ENCODE measurements at regions not wholly inside any gene's neighbourhood (a gene's known extent, or its start where the extent isn't known, plus 50 kb on each side); places are given as distances from the start of the nearest gene placed in this dataset.
"Not testable (repeated sequence)": the region's sequence is repeated elsewhere in the genome, so short reads cannot be mapped to it uniquely, and the experiment has no call there.

- not testable (repeated sequence) for DNase-seq
Measured at GRCh38 chr6:71007298-71007697, 50.4 kb upstream of the B3GAT2 start.

- DNase-seq = no peak
Measured at GRCh38 chr6:71011871-71012371, 55.1 kb upstream of the B3GAT2 start.

GRCh38 chr6:71012866-71013469 lies 56.1 kb upstream of the B3GAT2 start:
- peak; percentile 52 for DNase-seq

GRCh38 chr6:71015392-71015791 lies 58.5 kb upstream of the B3GAT2 start:
- no peak for DNase-seq

GRCh38 chr6:71028236-71028876 lies 71.5 kb upstream of the B3GAT2 start:
- DNase-seq = no peak

GRCh38 chr6:71028877-71029252 lies 72.0 kb upstream of the B3GAT2 start:
- DNase-seq = no peak

GRCh38 chr6:71029555-71029954 lies 72.7 kb upstream of the B3GAT2 start:
- DNase-seq = no peak

GRCh38 chr6:71031912-71032311 lies 75.1 kb upstream of the B3GAT2 start:
- no peak for DNase-seq

- DNase-seq = no peak
Measured at GRCh38 chr6:71033171-71033570, 76.3 kb upstream of the B3GAT2 start.

GRCh38 chr6:71033890-71034289 lies 77.0 kb upstream of the B3GAT2 start:
- DNase-seq = no peak

GRCh38 chr6:71034563-71035345 lies 77.9 kb upstream of the B3GAT2 start:
- no peak for DNase-seq

GRCh38 chr6:71035871-71036270 lies 79.0 kb upstream of the B3GAT2 start:
- no peak for DNase-seq

- DNase-seq = no peak
Measured at GRCh38 chr6:71038711-71039344, 82.0 kb upstream of the B3GAT2 start.

GRCh38 chr6:71040043-71040442 lies 83.2 kb upstream of the B3GAT2 start:
- DNase-seq = no peak

- no peak for DNase-seq
Measured at GRCh38 chr6:71040841-71041240, 84.0 kb upstream of the B3GAT2 start.

- DNase-seq = no peak
Measured at GRCh38 chr6:71043902-71044301, 87.0 kb upstream of the B3GAT2 start.

- no peak for DNase-seq
Measured at GRCh38 chr6:71044753-71045152, 87.9 kb upstream of the B3GAT2 start.

- no peak for DNase-seq
Measured at GRCh38 chr6:71045296-71045695, 88.4 kb upstream of the B3GAT2 start.

GRCh38 chr6:71047417-71047816 lies 90.6 kb upstream of the B3GAT2 start:
- DNase-seq = no peak

GRCh38 chr6:71048320-71049164 lies 91.7 kb upstream of the B3GAT2 start:
- no peak for DNase-seq

- DNase-seq = no peak
Measured at GRCh38 chr6:71049198-71049770, 92.4 kb upstream of the B3GAT2 start.

GRCh38 chr6:71053475-71053874 lies 96.6 kb upstream of the B3GAT2 start:
- DNase-seq = no peak

All from NCI-H1436 (cell line).